NCI-H146 (cell line): ENCODE measurements at regions not wholly inside any gene's neighbourhood (a gene's known extent, or its start where the extent isn't known, plus 50 kb on each side); places are given as distances from the start of the nearest gene placed in this dataset.

ENCODE experiments used
- DNase-seq: peaks from one replicate; lab custom pipeline; 2025; lab: John Stamatoyannopoulos, UW

DNA sequence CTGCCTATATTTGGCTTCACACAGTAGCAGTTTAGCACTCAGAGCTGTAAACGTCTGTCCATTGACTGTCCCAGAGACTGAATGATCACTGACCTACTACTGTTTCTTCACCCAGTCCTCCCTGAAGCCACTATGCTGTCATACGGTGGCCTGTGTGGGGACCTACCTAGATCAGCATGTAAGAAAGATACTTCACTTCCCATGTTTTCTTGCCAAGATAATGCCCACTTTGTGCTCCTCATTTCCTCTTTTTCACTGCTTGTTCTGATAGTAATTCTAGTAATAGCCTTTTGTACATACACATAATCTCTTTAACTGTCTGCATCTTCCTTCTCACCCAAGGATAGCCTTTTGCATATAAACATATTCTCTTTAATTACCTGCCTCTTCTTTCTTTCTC is 109.9 kb upstream of the TIAM2 start:
- DNase-seq = no peak

DNA sequence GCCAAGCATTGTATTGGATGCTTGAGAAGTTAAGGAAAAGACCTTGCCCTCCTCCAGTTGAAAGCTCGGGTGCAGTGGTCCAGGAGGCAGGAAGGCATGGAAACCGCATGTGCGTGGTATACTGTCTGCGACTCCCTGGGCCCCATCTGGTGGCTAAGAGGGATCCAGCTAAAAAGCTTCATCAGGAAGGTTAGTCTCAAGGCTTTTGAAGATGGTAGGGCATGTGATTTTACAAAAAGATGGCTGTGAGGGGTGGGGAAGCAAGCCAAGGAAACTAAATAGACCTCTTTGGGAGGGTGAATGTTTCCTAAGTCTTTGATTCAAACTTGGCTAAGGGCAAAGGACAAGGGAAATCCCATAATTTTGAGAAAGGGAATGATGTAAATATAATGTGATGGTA is 109.1 kb upstream of the TIAM2 start:
- no peak for DNase-seq

DNA sequence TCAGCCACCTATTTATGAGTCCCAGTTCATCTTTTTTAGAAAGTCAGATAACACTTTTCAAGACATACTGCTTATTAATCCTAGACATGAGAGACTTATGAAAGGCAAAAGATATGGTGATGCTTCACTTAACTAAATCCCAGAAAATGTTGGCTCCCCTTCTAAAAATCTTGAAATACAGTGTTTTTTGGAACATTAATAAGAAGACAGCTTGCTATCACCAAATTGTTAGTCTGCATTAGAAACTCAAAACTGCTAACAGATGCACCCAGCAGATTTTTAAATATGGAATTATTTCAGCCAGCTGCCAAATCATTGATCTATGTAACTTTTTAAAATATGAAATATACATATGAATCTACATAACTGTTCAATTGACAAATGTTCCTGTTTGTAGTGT is 108.6 kb upstream of the TIAM2 start:
- no peak for DNase-seq

DNA sequence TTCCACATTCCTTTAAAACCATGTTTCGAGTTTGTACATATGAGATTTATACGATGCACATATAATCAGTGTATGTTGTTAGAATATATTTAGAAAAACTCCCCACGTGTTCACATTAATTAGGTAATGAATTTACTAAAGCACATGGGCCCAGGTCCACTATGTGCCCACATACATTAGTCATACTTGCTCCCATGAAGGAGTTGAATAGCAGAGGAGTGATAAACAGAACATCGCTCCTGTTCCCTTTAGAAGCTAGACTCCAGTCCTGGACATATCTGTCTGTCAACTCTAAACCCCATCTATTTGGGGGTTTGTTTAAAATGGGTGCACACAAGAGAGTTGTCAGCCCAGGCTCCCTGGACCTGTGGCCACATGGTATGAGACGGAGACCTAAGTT is 108.1 kb upstream of the TIAM2 start:
- DNase-seq = no peak

DNA sequence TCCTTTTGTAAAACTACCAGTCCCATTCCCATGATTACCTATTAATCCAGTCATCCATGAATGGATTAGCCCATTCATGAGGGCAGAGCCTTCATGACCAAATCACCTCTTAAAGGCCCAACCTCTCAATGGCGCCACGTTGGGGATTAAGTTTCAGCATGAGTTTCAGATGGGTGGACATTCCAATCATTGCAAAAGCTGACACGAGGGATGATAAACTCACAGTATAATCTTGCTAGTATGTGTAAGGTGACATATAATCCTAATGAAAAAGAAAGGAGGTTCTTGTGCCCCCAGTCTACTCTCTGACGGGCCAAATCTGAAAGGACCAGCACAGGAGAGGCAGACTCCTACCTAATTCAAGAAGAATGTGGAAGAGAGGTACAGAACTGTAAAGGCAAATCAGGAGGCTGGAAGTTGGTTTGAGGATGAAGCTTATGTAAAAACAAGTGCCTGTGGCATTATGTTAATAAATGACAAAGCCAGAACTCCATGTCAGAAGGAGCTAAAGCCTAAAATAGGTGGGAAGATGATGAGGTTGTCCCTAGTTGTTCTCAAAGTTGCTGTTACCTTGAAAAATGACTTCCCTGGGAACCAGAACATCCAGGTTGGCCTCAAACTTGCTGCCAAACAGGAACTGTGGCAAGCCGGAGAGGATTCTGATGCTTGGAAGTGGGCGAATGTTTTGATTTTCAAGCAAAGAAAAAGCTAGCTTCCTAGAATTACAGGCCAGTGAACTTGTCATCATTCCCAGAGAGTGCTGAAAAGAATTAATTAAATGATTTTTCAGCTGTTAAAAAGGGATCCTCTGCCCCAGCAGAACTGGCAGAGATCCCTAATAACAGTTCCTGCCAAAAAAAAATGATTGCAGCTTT is 106.5 kb upstream of the TIAM2 start:
- no peak for DNase-seq

DNA sequence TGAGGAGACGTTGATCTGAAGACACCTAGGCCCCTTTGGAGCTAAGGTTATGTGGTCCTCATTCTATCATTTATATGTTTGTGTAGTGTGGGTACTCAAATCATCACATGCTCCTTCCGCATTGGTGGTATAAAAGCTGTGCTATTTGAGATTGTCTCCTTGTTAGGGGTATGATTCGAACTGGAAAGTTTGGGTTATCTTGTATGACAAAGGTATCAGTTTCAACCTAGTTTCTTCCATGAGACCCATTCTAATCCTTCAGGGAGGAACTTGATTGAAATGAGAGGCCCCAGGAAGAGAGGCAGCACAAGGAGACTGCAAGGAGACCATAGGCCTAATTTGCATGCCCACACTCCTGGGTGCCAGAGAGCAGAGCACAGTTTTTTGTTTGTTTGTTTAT is 104.2 kb upstream of the TIAM2 start:
- no peak for DNase-seq

DNA sequence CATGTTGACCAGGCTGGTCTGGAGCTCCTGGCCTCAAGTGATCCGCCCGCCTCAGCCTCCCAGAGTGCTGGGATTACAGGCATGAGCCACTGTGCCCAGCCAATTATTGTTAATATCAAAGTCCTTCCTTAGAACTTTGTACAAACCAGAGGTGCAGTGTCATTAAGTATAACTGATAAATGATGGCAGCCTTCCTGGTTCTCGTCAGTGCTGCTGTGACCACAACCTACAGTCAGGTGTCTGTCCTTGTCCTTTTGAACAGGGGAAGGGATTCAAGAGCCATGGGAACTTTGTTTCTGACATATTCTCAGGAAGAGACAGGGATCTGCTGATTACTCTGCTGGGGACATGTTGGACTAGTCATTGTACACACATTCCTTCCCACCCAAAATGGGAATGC is 103.2 kb upstream of the TIAM2 start:
- no peak for DNase-seq

DNA sequence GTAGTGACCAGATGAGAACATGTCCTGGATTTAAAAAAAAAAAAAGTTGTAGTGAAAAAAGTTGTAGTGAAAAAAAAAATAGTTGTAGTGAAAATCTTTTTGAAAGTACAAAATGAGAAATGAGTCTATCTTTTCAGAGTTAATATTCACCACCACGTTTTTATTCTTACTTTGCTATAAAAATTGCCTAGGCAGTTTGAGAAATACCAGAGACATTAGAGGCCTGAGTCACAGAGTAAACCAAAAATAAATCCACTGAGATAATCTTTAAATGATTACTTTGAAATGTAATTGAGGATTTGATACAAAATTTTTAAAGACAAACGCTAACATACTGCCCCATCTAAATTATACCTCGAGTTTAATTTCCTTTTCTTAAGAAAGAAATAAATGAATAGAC is 101.2 kb upstream of the TIAM2 start:
- no peak for DNase-seq

DNA sequence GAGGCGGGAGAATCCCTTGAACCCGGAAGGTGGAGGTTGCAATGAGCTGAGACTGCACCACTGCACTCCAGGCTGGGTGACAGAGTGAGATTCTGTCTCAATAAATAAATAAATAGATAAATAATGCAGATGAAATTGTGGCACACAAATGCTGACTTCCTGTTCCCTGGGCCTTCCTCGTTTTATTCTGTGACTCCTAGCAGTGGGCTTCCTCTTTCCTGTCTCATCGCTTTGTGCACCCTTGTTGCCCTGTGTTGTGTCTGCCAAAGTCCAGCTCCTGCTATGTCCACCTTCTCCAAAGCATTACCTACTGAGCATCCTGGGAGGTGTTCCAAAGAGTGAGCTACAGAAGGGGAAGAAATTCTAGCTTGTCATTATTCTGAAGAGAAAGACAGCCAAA is 100.2 kb upstream of the TIAM2 start:
- DNase-seq = no peak

DNA sequence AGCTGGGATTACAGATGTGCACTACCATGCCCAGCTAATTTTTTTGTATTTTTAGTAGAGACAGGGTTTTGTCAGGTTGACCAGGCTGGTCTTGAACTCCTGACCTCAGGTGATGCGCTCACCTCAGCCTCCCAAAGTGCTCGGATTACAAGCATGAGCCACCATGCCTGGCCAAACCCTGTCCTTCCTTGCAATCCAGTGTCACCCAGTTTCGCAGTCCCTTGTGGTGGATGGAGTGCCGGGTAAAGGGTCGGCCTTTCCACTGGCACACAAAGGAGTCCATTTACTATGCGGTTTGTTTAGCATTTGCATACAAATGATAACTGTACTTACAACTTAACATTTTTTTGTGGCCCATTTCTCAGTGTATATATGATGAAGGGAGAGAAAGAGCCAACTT is 99.3 kb upstream of the TIAM2 start:
- DNase-seq = no peak

DNA sequence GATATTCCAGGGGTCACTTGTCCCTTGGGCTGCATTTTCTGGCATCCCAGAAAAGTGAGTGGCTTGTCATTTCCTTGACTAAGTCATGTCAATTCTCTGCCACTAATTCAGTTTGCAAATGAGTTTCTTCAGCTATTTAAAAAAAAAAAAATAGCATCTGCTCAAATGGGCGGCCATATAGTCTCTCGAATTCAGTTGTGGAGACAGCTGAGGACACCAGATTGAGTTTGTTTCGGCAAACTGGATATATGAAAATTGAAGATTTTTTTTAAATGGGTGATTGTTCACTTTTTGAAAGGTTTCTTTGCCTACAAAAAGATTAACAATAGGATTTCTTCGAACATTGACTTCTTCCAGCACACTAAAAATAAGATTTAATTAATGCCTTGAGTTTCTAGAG is 96.3 kb upstream of the TIAM2 start:
- no peak for DNase-seq

DNA sequence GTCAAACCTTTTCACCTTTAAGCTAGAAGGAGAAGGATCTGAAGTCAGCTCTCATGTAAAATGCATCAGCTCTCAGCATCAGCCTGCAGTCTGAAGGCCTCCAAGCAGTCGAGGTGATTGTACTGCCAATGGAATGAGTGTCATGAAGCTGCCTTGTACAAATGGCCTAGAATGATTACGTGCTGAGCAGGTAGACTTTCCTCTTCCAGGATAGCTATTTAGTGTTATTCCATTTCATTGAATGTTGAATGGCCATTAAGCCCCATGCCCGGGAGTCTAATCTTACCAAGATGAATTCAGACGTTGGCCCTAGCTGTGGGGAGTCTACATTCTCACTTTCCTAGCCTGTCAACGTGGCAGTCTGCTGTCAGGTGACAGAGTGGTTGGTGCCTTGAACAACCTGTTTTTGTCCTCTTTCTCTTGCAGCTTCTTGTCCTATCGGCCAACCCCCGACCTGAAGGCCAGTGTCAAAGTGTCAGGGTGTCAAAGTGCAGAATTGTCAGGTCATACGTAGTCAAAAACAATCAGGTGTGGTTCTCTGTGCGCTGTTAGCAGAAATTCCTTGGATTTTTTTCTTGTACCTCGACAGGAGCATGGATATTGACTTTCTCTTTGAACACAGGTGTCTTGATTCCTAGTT is 95.2 kb upstream of the TIAM2 start:
- no peak for DNase-seq

DNA sequence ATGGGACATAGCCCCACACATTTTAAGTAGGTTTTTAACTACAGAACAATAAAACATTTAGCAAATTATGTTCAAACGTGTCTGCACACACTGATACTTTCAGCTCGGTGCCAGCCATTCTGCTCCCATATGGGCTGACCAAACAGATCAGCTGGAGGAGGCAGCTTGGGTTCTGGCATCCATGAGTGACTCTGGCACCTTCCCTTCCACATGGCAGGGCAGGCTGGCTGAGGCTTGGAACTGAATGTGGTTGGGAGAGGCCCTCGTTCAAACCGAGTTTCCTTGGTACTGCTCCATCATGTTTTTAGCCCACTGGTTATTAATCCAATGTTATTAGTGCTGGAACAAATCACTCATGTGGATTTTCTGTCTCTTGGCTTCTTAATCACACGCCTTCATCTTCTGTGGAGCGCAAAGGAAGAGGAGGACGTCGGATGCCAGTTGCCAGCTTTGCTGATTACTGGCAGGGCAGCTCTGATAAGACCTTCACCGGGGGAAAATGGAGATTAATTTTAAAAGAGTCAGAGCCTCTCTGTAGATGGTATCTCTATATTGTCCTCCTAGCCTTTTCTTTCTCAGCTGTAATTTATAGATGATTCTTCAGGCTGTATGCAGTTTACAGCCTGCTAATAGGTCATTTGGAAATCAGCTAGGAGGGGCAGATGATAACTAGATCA is 93.1 kb upstream of the TIAM2 start:
- DNase-seq = no peak

DNA sequence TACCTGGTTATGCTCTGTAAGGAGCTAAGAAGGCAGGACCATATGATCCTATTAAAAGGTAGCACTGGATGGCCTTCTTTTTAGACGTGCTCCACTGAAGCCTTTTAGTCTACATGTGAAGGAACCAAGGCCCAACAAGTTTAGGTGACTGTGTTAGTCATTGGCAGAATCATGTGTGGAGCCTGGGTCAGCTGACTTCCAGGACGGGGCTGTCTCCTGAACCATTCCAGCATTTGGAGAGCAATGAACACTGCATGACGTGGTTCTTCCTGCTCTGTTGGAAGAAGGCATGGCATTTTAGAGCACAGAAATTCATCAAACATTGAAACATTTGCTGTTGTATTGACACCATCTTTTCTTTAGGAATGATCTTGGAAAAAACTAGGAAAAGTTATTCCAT is 87.8 kb upstream of the TIAM2 start:
- no peak for DNase-seq

DNA sequence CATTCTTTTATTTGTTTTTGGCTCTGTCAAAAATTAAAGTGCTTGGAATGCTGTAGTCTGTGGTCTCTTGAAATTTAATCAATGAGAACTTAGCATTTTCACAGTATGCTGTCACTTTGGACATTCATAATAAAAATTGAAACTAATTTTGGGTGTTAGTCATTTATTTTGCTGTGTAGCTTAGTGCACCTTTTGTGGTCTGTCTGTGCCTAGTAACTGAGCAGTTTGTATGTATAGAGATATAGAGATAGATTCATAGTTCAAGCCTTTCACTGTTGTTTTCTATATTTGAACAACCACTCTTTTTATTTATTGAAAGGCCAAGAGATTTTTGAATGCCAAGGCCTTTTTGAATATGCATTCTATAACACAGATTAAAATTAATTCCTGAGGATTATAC is 86.4 kb upstream of the TIAM2 start:
- DNase-seq = no peak

DNA sequence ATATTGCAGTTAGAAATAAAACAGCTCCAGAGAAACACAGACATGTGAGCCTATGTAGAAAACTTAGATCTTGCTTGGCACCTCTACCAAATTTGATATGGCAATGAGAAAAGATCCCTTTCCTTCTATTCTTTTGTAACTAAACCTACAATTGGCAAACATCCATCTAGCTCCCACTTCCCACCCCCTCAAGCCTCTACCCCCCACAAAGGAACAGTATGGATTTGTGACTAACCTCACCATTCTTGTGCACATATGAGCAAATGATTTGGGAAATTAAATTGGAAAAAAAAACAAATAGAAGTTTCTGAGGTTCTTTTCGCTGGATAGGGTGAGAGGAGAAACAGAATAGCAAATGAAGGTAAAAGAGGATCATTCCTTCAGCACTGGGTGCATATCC is 85.8 kb upstream of the TIAM2 start:
- no peak for DNase-seq

DNA sequence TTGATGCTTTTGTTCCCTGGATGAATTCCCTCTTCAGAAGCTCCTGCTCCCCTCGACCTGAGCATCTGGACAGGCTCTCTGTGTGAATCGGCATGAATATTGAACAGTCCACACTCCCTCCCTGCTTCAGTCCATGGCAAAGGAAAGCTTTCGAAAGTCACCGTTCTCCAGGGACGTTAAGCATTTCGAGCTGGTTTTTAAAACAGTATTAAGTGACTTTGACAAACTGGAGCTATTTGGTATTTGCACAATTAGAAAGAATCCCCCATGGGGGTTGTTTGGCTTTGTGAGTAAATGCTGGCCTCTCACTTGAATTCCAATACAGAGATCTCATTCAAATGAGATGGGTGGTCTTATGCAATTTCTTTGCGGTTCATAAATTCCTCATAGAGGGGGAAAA is 85.3 kb upstream of the TIAM2 start:
- DNase-seq = no peak

DNA sequence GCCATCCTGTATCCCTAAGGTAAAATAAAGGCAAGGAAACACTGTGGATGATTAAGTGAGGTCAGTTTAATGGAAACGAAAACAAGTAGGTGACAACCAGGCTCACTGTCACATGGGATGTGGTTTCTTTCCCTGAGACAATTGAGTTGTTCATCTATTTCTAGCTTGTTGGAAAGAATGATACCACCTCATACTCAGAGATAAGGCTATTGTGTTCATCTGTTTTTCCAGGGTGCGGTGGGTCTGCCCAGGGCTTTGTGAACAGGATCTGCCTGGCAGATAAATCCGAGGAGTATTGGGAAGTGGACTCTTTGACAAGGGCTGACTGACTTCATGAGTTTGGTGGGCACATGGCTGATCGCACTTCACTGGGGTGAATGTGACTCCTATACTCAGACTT is 80.8 kb upstream of the TIAM2 start:
- DNase-seq = no peak

DNA sequence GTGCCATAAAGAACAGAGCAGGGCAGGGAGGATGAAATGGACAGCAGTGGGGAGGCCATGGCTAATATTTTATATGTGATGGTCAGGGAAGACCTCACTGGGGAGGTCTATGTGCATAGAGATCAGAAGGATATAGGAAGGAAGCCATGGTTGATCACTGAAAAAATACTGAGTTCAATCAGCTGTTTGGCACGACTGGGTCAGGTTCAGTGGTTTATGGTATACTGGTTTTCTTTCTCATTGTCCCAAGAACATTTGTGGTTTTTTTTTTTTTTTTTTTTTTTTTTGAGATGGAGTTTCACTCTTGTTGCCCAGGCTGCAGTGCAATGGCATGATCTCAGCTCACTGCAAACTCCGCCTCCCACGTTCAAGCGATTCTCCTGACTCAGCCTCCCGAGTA is 78.3 kb upstream of the TIAM2 start:
- no peak for DNase-seq

DNA sequence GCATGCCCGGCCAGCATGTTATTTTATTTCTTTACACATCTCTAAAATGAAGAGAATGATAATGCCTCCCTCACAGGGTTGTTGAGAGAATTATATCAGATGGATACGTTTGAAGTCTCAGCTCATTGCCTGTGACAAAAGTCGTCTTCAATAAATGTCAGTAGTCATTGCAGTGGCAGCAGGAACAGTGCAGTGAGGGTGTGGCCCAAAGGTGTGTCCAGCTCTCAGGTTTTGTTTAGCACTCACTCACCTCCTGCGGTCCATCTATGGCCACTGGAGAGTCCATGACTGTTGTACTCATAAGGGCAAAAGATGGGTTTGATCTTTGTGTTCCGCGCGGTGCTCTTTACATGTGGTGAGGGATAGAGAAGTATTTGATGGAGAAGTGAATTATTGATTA is 77.2 kb upstream of the TIAM2 start:
- no peak for DNase-seq

DNA sequence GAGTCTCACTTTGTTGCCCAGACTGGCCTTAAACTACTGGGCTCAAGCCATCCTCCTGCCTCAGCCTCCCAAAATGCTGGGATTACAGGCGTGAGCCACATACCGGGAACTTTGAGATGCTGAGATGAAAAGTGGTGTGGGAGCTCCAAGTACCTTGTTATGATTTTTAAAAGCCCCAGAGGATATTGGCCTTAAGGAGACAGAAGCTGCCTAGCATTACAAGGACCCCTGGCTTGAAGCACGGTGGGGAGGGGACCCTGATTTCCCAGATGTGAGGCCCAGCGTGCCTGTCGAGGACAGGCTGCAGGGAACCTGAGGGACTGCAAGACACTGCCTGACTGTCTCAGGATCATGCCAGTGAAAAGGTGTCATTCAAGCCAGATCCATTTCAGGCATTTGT is 75.3 kb upstream of the TIAM2 start:
- DNase-seq = no peak

DNA sequence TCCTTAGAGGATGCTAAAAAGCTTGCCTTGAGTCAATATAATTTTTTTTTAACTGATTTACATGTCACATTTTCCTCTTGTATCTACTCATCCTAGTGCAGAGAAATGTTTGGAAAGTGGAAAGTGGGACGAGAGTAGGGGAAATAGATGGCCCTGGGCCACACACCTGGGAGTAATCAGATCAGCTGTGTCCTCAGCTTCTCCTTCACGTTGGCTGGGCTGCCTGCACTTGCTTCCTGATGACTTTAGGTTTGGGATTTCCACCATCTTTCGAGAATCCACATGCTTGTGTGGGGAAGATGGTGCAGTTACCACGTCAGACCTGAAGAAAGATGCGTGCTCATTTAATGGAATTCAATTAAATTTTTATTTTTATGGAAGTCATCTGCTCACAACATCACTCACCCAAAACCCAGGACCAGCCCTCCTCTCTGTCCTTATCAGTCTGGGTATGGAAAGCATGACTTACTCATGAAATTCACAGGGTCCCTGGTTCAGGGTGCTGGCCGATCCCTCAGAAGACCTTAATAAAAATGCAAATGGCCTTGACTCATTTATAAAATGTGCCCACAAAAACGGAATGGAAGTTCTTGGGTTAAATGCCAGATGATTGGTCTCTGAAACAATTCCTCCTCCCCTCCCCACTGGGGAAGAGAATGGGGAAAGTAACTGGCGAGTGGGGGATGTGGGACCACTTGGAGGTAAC is 74.5 kb upstream of the TIAM2 start:
- no peak for DNase-seq

DNA sequence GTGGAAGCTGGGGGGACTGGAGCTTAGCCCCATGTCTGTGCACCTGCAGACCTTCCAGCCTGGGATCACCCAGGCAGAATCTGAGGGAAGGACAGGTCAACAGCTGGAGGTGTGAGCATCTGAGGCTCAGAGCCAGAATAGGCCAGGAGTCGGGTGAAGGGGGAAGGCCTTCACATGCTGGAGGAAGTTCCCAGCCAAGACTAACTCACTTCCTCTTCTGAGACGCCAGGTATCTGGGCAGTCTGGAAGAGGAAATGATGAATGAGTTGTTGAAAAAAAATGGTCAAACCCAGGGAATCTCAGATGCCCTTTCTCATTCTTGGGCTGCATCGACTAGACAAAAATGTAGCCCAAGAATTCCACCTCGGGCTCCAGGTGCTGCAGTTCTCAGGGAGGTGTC is 73.6 kb upstream of the TIAM2 start:
- DNase-seq = no peak
